GM06990 (cell line): ENCODE measurements at regions not wholly inside any gene's neighbourhood (a gene's known extent, or its start where the extent isn't known, plus 50 kb on each side); places are given as distances from the start of the nearest gene placed in this dataset.

Experiments
- DNase-seq: peaks from one replicate; pipeline ENCODE4 v3.0.0-alpha.2; 2011; ENCODE audit not compliant: insufficient read length; ENCODE audit errors: extremely low read depth
- H3K27me3 ChIP-seq: replicated peaks from 2 replicates; pipeline ENCODE4 v1.6.0; 2011; ENCODE audit warnings: low read length; ENCODE audit not compliant: control insufficient read depth, insufficient read depth
- H3K36me3 ChIP-seq: 2 replicates; pipeline ENCODE4 v1.5.1; 2011; ENCODE audit warnings: low read length; ENCODE audit not compliant: control insufficient read depth, insufficient read depth
- H3K4me3 ChIP-seq: replicated peaks from 2 replicates; pipeline ENCODE4 v1.5.1; 2011; ENCODE audit warnings: low read depth, mild to moderate bottlenecking, control low read depth, low read length
- TF ChIP-seq, protein P1 (sequence below): IDR thresholded peaks from 2 replicates; pipeline ENCODE4 v1.5.1; 2011; ENCODE audit warnings: low read length, control low read depth, mild to moderate bottlenecking, inconsistent platforms; ENCODE audit not compliant: insufficient read depth, poor library complexity, severe bottlenecking

DNA sequence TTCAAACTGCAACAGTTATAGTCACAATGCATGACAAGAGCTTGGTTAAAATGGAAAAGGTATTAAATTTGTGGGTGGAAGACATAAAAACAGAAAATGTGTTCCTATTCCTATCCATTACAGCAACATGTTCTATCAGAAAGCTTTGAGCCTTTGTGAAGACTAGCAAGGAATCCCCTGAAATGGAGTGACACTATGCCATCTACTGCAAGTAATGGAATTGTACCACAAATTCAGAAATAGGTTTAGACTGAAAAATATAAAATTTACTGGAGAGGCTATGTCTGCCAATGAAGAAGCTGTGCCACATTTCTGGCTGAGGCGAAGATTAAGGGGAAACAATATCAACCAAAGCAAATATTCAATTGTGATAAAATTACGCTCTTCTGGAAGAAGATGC lies 247.9 kb downstream of the ADAM29 start:
- Histone ChIP-seq H3K36me3 (no peaks in the 10 kb centered on the region), H3K4me3 (no peak overlapping the region), H3K27me3 (no peaks in the 10 kb centered on the region)
- DNase-seq: no peak
- TF ChIP-seq, protein P1, sequence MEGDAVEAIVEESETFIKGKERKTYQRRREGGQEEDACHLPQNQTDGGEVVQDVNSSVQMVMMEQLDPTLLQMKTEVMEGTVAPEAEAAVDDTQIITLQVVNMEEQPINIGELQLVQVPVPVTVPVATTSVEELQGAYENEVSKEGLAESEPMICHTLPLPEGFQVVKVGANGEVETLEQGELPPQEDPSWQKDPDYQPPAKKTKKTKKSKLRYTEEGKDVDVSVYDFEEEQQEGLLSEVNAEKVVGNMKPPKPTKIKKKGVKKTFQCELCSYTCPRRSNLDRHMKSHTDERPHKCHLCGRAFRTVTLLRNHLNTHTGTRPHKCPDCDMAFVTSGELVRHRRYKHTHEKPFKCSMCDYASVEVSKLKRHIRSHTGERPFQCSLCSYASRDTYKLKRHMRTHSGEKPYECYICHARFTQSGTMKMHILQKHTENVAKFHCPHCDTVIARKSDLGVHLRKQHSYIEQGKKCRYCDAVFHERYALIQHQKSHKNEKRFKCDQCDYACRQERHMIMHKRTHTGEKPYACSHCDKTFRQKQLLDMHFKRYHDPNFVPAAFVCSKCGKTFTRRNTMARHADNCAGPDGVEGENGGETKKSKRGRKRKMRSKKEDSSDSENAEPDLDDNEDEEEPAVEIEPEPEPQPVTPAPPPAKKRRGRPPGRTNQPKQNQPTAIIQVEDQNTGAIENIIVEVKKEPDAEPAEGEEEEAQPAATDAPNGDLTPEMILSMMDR: no peak

DNA sequence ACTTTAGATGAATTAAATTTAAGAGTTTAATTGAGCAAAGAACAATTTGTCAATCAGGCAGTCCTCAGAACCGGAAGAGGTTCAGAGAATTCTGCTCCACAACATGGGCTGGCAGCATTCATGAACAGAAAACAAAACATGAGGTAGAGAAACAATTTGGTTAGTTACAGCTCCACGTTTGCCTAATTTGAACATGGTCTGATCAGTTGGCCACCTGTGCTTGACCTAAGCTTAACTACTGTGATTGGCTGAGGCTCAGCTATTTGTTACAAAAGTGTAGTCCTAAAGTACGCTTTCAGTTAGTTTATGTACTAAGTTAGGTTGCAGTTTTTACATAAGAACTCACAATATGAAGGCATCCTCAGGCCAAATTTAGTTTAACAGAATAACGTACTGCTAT lies 258.6 kb downstream of the ADAM29 start:
- H3K4me3 ChIP-seq: no peak overlapping the region
- H3K27me3 ChIP-seq: no peaks in the 10 kb centered on the region
- no peaks in the 10 kb centered on the region for H3K36me3 ChIP-seq
- DNase-seq: no peak
- TF ChIP-seq, protein P1: no peak

DNA sequence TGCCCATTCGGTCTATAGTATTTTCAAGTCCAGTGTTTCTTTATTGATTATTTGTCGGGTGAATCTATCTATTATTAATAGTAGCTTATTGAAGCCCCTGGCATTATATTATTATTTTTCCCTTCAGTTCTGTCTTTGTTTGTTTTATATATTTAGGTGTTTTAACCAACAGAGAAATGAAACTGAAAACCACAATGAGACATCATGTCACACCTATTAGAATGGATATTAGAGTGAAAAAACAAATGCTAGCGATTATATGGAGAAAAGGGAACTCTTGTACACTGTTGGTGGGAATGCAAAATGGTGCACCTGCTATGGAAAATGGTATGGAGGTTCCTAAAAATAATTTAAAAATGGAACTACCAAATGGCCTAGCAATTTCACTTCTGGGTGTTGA lies 272.5 kb downstream of the ADAM29 start:
- TF ChIP-seq, protein P1: no peak
- DNase-seq: no peak
- Histone ChIP-seq H3K27me3 (no peaks in the 10 kb centered on the region), H3K4me3 (no peak overlapping the region), H3K36me3 (no peaks in the 10 kb centered on the region)

DNA sequence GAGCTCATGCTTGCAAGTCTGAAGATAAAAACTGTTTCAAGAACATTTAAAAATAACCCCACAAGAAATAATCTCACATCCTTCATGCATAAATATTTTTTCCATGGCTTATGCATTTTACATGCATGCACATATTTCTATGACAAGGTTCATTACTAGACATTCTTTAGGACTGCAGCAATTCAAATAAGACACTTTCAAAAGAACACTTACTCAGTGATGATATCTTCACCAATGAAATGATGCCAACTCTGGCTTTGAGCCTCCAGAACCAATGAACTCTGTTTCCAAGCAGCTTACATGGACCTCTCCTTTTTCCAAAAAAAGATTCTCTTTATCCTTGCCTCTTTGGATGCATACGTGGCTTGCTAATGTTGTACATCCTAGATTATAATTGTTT lies 279.9 kb downstream of the ADAM29 start:
- DNase-seq: no peak
- Histone ChIP-seq H3K4me3 (no peak overlapping the region), H3K27me3 (no peaks in the 10 kb centered on the region), H3K36me3 (no peaks in the 10 kb centered on the region)
- TF ChIP-seq, protein P1: no peak

DNA sequence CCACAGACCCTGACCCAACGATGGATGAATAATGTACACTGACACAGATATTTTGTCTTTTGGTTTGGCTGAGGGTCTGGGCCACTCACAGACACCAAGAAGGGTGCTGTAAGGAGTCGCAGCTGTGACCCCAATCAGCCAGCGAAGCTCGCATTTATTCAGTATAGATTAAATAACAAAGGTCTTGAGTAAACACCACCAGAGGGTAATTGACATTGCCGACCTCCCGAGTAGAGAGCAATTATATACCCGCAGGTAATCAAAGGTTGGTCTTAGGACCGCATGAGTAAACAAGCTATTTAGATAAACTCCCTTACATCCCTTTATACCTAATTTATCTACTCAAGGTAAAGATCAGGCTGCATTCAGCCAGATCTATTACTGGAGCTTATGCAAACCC lies 297.1 kb downstream of the ADAM29 start:
- Histone ChIP-seq H3K4me3 (no peak overlapping the region), H3K36me3 (no peaks in the 10 kb centered on the region), H3K27me3 (no peaks in the 10 kb centered on the region)
- DNase-seq: no peak
- TF ChIP-seq, protein P1: no peak

DNA sequence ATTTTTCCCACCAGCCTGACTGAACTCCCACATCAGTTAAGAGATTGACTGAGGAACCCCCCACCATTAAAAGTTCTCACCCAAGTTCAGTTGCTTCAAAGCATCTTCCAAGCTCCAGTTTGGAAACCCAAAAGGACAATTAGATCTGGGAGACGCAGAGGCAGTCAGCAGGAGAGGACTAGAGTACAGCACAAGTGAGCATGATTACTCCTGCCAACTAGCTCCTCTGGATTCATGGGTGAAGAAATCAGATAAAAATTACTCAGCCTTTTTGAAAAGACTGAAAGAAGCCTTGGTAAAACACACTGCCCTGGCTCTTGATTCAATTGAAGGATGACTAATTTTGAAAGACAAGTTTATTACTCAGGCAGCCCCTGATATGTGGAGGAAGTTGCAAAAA lies 297.5 kb downstream of the ADAM29 start:
- no peaks in the 10 kb centered on the region for H3K27me3 ChIP-seq

More for the DNA sequence above, 297.5 kb downstream of the ADAM29 start:
- TF ChIP-seq, protein P1: no peak
- no peak overlapping the region for H3K4me3 ChIP-seq
- DNase-seq: no peak
- H3K36me3 ChIP-seq: no peaks in the 10 kb centered on the region
